HG03175 (cell line): ENCODE measurements at regions not wholly inside any gene's neighbourhood (a gene's known extent, or its start where the extent isn't known, plus 50 kb on each side); places are given as distances from the start of the nearest gene placed in this dataset.

Source experiments
- ATAC-seq: cut with Tn5 transposase; IDR thresholded peaks from one replicate; pipeline ENCODE4 v1.9.1; 2021; ENCODE audit warnings: mild to moderate bottlenecking, moderate library complexity; ENCODE audit not compliant: unreplicated experiment

DNA sequence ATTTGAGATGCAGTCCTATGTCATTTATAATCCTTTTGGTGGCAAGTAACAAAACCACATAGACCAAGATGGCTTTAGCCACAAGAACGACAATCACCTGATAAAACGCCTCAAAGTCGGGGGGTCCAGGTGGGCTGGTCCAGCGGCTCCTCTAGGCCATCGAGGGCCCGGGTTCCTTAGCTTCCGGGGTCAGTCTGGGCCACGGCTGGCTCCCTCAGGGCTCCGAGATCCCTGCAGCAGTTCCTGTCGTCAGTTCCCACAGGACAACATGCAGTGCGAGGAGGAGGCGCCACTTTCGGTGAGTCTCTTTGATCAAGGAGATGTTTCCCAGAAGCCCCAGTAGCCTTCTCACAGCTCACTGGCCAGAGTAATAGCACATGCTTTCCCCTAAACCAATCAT, 574.6 kb downstream of the AACS start:
- ATAC-seq: no peak

DNA sequence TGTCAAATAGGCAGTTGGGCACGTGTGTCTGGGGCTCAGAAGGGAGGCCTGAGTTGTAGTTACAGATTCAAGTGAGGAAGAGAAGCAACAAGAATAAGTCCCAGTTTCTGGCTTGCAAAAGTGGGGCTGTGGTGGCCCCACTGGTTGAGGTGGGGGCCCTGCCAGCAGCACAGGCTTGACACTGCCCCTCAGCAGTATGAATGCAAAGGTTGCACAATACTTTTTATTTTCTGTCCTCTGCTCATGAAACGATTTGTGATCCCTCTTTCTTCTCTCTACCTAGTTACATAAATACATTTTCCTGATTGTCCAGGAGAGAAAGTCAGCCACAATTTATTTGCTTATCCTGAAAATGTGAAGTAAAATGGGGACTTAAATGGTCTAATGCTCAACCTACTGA, 577.8 kb downstream of the AACS start:
- ATAC-seq: no peak

DNA sequence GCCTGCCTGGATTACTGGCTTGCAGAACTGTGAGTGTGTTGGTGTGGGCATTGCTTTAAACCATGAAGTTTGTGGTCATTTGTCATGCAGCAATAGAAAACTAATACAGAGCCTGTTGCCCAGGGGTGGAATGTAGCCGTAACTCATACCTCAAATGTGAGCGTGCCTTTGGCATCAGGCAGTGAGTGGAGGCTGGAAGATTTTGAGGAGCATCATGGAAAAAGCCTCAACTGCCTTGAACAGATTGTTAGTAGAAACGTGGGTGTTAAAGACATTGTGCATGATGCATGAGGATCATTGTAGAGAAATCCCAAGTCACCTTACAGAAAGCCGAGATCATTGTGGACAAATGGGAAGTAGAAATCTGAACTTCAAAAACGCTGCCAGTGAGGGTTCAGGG, 580.5 kb downstream of the AACS start:
- ATAC-seq: no peak

GRCh38 chr12:125650587-125650986, 585.4 kb downstream of the AACS start:
- no peak for ATAC-seq

DNA sequence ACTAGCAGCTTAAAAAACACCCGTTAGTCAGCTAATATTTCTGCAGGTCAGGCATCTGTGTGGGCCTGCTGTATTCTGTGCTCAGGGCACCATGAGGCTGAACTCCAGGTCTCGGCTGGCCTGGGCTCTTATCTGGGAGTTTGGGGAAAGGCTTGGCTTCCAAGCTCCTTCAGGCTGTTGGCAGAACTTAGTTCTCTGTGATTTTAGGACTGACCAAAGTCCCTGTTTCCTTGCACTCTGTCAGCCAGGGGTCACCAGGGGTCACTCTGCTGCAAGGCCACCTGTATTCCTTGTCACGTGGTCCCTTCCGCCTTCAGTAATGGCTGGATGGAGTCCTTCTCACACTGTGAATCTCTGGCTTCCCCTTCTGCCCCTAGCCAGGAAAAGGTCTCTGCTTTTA, 586.4 kb downstream of the AACS start:
- no peak for ATAC-seq

- ATAC-seq: no peak
Observed at GRCh38 chr12:125652681-125653080, 587.4 kb downstream of the AACS start.

DNA sequence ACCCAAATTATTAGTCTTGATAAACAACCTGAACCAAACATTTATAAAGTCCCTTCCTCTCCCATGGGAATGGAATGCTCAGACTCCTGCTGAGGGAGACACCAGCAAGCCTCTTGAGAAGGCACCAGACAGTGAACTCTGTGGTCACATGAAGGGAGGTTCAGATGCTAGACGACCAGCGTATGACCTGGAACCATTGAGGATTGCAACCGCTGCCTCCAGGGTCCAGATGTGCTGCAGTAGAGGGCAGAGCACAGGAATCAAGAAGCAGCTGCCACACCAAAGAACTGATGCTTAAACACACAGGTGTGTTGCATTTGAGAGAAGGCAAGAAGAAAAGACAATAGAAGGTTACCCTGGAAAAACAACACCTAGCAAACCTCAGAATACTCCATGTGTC, 592.4 kb downstream of the AACS start:
- no peak for ATAC-seq

- no peak for ATAC-seq
Observed at GRCh38 chr12:125674554-125675338, 609.5 kb downstream of the AACS start.

DNA sequence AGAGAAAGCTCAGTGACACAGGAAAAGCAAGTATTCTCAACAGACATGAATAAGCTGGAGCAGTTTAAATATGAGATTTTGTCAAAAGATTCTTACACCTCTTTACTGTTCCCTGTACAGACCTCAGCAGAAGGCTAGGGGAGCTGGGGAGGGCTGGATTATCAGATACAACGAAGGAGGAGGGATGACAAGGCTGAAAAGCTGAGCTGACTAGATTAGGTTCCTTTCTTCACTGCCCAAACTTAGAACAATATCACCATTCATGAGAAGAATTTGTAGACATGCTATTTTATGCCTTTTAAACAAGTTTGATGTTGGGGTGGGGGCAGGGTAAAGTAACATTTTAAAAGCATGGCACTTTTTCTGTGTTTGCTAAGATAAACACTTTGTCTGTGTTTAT, 611.1 kb downstream of the AACS start:
- no peak for ATAC-seq

DNA sequence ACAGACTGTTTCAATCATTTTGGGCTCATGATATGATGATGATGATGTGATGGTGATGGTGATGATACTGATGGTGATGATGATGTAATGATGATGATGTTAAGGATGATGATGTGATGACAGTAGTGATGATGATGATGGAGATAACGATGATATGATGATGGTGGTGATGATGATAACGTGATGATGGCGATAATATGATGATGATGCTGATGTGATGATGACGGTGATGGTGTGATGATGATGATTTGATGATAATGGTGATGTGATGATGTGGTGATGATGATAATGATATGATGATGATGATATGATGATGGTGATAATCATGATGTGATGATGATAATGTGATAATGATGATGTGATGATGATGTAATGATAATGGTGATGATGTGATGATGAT, 612.6 kb downstream of the AACS start:
- ATAC-seq: no peak

- ATAC-seq: no peak
Observed at GRCh38 chr12:125678589-125678993, 613.4 kb downstream of the AACS start.

DNA sequence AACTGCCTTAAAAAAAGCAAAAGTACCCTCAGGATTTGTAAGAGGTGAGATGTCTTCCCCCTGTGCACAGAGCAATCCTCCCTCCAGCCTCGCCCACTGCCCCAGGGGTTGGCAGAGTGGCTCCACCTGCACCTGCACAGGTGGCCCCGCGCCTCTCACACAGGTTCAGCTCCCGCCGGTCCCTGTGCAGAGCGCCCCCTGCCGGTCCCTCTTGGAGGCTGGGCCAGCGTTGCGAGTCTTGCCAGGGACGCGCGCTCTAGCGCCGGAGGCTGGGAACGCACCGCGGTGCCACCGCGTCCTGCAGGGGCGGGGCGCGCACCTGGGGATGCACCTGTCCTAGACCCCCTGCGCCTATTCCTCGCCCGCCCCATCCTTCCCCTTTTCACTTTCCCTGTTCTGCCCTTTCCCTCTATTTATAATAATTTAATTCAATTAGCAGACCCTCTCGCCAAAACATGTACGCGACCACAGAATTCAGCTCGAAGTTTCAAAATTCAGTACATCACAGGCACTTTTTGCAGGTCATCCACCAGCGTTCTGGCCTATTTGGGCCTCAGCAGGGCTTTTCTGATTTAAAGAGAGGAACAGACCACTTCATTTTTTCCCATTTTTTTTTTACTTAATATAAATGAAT, 618.6 kb downstream of the AACS start:
- peak; percentile 72 for ATAC-seq

GRCh38 chr12:125684968-125685790, 619.9 kb downstream of the AACS start:
- no peak for ATAC-seq

GRCh38 chr12:125685915-125686314, 620.7 kb downstream of the AACS start:
- no peak for ATAC-seq

DNA sequence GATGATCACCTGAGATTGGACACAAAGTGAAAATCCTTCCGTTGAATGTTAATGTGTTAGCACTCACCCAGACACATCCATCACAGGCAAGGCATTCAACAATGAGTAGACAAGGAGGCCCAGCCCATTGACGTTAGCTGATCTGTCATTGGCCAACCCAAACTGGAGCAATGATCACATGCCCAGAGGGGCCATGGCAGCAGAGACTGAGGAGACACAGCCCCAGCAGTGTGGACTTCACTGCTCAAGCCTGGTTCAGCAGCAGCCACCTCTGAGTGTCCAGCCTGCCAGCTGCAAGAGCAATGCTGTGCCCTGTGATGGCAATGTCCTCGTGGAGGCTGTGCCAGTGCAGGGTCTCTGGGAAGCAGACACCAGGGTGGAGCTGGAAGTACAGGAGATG, 622.2 kb downstream of the AACS start:
- ATAC-seq: no peak

DNA sequence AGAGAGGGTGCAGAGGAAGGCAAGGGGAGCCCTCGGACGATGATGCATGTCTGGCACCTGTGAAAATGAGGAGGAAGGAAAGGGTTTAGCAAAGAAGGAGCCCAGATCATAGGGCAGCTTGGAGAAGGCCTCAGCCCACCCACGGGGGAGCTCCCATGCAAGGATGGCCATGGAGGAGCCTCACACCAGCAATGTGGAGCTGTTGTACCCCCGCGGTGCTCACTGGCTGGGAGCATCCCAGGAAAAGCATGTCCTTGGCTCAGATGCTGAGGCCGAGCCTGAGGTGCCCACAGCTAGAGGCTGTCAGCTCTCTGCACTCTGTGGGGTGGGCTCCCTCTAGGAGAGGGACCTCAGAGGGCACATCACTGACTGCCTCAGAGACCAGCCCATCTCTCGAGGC, 622.6 kb downstream of the AACS start:
- ATAC-seq: no peak

DNA sequence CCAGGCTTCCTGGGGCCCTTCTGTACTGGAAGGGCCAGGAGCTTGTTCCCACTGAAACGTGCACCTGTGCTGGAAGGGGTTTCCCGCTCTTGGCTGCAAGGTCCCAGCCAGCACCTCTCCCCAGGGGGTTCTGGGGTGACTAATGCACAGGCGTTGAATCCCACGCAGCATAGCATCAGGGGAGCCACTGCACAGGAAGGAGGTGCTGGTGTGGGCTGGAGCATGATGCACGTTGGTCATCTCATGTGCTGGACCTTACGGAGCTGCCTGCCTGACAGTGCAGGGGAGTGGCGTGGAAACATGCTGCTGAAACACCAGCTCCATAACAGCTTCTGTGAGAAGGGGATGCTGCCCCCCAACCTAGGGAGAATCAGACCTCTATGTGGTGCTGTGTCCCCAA, 623.0 kb downstream of the AACS start:
- no peak for ATAC-seq

GRCh38 chr12:125688881-125689280, 623.6 kb downstream of the AACS start:
- ATAC-seq: no peak

GRCh38 chr12:125689576-125690410, 624.6 kb downstream of the AACS start:
- no peak for ATAC-seq

DNA sequence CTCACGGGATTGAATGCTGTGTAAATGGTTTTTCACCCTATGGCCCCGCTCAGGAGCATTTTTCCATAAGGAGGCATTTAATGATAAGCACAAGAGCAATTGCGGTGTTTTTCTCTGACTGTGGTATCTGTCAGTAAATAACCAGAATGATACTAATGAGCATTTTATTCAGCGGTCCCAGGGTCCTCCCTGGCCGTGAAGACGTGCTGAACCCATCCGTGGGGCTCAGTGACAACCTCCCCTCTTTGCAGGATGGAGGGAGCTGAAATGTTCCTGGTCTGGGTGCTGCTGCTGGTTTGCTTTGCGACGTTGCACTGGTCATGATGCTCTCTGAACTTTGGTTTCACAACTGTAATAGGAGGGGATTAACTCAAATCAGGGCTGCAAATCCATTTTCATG, 625.6 kb downstream of the AACS start:
- ATAC-seq: no peak

GRCh38 chr12:125696054-125696453, 630.8 kb downstream of the AACS start:
- ATAC-seq: no peak
